Upper lobe of left lung (tissue), 6 donors: ENCODE measurements at regions not wholly inside any gene's neighbourhood (a gene's known extent, or its start where the extent isn't known, plus 50 kb on each side); places are given as distances from the start of the nearest gene placed in this dataset.

ENCODE experiments used
- ATAC-seq, 2 donors: fragments of 200-7000 bp; cut with Tn5 transposase; one replicate each; pipeline ENCODE4 v1.9.1; 2022; ENCODE audit warnings: mild to moderate bottlenecking in 2 of 2, moderate library complexity in 2 of 2; ENCODE audit not compliant: low FRiP score in 2 of 2
- DNase-seq, 2 donors: peaks; one replicate each; pipeline ENCODE4 v3.0.0-alpha.2; 2019 to 2020
- H3K27ac ChIP-seq, 4 donors: fragments of 200-600 bp; sonication (generic); one replicate each; pipeline ENCODE4 v1.5.1; 2016 to 2019
- H3K27me3 ChIP-seq, 4 donors: fragments of 200-600 bp; sonication (generic); one replicate each; pipeline ENCODE4 v1.5.1; 2017 to 2019
- H3K36me3 ChIP-seq, 4 donors: fragments of 200-600 bp; sonication (generic); one replicate each; pipeline ENCODE4 v1.5.1; 2016 to 2019
- H3K4me1 ChIP-seq, 4 donors: fragments of 200-600 bp; sonication (generic); one replicate each; pipeline ENCODE4 v1.5.1; 2018 to 2019
- H3K4me3 ChIP-seq, 4 donors: fragments of 200-600 bp; sonication (generic); one replicate each; pipeline ENCODE4 v1.5.1; 2017 to 2019; ENCODE audit warnings: mild to moderate bottlenecking in 2 of 4, moderate library complexity in 1 of 4
- H3K9me3 ChIP-seq, 4 donors: fragments of 200-600 bp; sonication (generic); one replicate each; pipeline ENCODE4 v1.5.1; 2018 to 2019
- EP300 ChIP-seq, 4 donors: sonication (generic); formaldehyde crosslinking; IDR thresholded peaks; one replicate each; pipeline ENCODE4 v1.5.1; 2017; ENCODE audit warnings: antibody characterized with exemption in 4 of 4, control low read depth in 2 of 4
- POLR2A ChIP-seq, 4 donors: fragments of 450-650 bp; IDR thresholded peaks; one replicate each; pipeline ENCODE4 v1.5.1; 2016 to 2017; ENCODE audit warnings: antibody characterized with exemption in 4 of 4, mild to moderate bottlenecking in 2 of 4
- POLR2AphosphoS5 ChIP-seq, 2 donors: sonication (generic); formaldehyde crosslinking; IDR thresholded peaks; one replicate each; pipeline ENCODE4 v1.5.1; 2017; ENCODE audit warnings: antibody characterized with exemption in 2 of 2
- WGBS, 2 donors: methylation state at CpG; one replicate each; pipeline ENCODE4 v1.1.5; 2017 to 2018; 5-methylcytosine and 5-hydroxymethylcytosine counted together
- TF ChIP-seq, protein P1 (sequence below), 6 experiments: fragments of 450-650 bp in 4 of 6; fragments of 200-600 bp in 2 of 6; sonication (generic) in 2 of 6; IDR thresholded peaks; one replicate each; pipeline ENCODE4 v1.5.1; 2016 to 2019; ENCODE audit warnings: antibody characterized with exemption in 6 of 6
- donor health status: DM: no; HTN: no; CAD: no; lungs with moderate emphysema.
- donor health status: DM: no; HTN: yes; CAD: no; lungs with severe emphysema.

DNA sequence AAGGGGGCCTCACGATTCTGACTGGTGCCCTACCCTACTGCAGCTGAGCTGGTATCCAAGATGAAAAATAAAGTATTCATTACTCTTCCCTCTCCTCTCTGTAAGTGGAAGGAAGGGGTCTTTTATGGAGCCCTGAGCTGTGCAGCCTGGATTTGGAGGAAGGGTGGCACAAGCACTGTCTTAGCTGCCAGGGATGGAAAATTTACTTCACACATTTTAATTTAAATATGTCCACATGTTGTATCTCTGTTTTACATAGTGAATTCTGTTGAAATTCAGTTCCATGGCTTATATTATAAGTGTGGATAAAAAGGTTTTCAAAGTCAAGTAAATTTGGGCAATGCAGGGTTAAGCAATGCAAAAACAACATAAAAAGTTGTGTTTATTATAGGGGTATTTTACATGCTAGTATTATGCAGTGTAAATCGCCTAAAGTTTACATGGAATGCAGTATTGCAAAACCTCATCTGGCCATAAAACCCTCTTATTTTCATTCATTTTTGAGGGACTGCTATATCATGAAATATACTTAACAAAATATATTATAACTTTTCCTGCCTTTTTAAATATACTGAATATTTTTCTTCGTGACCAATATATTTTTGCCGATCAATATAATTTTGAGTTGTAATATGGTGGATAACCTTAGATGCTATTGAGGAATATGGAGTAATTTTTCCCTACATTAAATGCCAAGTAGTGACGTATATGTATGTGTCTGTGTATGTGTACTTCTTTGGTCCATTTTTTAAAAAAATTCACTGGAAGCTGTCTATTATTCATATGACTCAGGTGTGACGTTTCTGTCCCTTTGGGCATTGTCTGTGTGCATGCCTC, 333.9 kb upstream of the CYRIA start:
- ATAC-seq: no peak
- no peak overlapping the region for H3K4me3 ChIP-seq
- H3K27me3 ChIP-seq: no peaks in the 10 kb centered on the region
- no peaks in the 10 kb centered on the region for H3K36me3 ChIP-seq
- no peaks in the 10 kb centered on the region for H3K4me1 ChIP-seq
- WGBS, 2 donors: 87 to 88% methylated on average over 6 of the region's 6 CpGs
- no peak overlapping the region for H3K27ac ChIP-seq
- TF ChIP-seq, protein P1, sequence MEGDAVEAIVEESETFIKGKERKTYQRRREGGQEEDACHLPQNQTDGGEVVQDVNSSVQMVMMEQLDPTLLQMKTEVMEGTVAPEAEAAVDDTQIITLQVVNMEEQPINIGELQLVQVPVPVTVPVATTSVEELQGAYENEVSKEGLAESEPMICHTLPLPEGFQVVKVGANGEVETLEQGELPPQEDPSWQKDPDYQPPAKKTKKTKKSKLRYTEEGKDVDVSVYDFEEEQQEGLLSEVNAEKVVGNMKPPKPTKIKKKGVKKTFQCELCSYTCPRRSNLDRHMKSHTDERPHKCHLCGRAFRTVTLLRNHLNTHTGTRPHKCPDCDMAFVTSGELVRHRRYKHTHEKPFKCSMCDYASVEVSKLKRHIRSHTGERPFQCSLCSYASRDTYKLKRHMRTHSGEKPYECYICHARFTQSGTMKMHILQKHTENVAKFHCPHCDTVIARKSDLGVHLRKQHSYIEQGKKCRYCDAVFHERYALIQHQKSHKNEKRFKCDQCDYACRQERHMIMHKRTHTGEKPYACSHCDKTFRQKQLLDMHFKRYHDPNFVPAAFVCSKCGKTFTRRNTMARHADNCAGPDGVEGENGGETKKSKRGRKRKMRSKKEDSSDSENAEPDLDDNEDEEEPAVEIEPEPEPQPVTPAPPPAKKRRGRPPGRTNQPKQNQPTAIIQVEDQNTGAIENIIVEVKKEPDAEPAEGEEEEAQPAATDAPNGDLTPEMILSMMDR (IDR thresholded peaks at IDR 0.05): no peak
- TF ChIP-seq POLR2A (IDR thresholded peaks at IDR 0.05): no peak
- no peak for TF ChIP-seq EP300 (IDR thresholded peaks at IDR 0.05)
- no peak for TF ChIP-seq POLR2AphosphoS5 (IDR thresholded peaks at IDR 0.05)
- peaks cover 0 to 5% (median 4%) of the 10 kb centered on the region in 4 donors for H3K9me3 ChIP-seq
- no peak for DNase-seq

- DNase-seq: no peak
- WGBS, 2 donors: 36 to 50% methylated on average over 1 of the region's 1 CpG
- ATAC-seq: no peak
Observed at GRCh38 chr2:16978301-16978700, 312.7 kb upstream of the CYRIA start.

GRCh38 chr2:16974688-16975087, 309.1 kb upstream of the CYRIA start:
- no peak for ATAC-seq
- TF ChIP-seq, protein P1 (IDR thresholded peaks at IDR 0.05): no peak
- TF ChIP-seq POLR2A (IDR thresholded peaks at IDR 0.05) (no peak), POLR2AphosphoS5 (IDR thresholded peaks at IDR 0.05) (no peak), EP300 (IDR thresholded peaks at IDR 0.05) (no peak)
- H3K9me3 ChIP-seq: no peaks in the 10 kb centered on the region

More at GRCh38 chr2:16978301-16978700, 312.7 kb upstream of the CYRIA start:
- Histone ChIP-seq H3K9me3 (no peaks in the 10 kb centered on the region), H3K27me3 (no peaks in the 10 kb centered on the region), H3K27ac (no peak overlapping the region), H3K4me3 (no peak overlapping the region), H3K36me3 (no peaks in the 10 kb centered on the region), H3K4me1 (no peaks in the 10 kb centered on the region)
- TF ChIP-seq EP300 (IDR thresholded peaks at IDR 0.05) (no peak), POLR2A (IDR thresholded peaks at IDR 0.05) (no peak), POLR2AphosphoS5 (IDR thresholded peaks at IDR 0.05) (no peak)
- TF ChIP-seq, protein P1 (IDR thresholded peaks at IDR 0.05): no peak

DNA sequence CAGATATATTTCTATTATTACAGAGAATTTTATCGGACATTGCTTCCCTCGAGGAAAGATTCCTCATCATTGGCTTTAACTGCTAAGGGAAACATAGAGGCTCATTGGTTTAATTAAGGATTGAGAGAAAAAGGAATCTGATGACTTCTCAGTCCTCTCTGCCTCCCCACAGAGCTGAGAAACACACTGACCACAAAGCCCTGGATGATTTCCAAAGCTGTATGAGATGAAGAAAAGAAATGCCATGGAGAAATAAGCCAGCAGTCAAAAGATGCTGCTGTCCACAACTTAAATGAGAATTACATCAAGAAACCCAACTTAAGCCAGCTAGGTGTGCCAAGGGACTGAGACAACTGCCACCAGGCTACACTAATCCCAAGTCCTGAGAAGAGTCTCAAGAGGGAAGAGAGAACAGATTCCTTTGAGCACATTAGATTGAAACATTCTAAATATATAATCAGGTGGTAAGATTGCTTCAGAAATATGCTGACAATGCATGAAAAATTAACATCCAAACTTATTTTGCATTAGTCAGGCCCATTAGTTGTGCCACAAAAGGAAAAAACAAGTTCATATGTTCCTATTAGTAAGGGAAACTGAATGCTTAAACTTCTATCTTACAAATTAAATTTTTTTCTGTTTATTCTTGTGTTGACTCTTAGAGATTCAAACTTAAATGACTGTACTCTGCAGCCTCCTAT, 308.1 kb upstream of the CYRIA start:
- Histone ChIP-seq H3K4me1 (no peaks in the 10 kb centered on the region), H3K27ac (no peak overlapping the region)
- 89 to 91% methylated on average over 2 of the region's 2 CpGs for WGBS, 2 donors

More at GRCh38 chr2:16974688-16975087, 309.1 kb upstream of the CYRIA start:
- H3K36me3 ChIP-seq: no peaks in the 10 kb centered on the region
- no peak for DNase-seq
- no peaks in the 10 kb centered on the region for H3K4me1 ChIP-seq
- H3K27me3 ChIP-seq: no peaks in the 10 kb centered on the region
- no peak overlapping the region for H3K4me3 ChIP-seq
- no peak overlapping the region for H3K27ac ChIP-seq

More for the DNA sequence above, 308.1 kb upstream of the CYRIA start:
- Histone ChIP-seq H3K36me3 (no peaks in the 10 kb centered on the region), H3K4me3 (no peak overlapping the region), H3K27me3 (no peaks in the 10 kb centered on the region), H3K9me3 (no peaks in the 10 kb centered on the region)
- TF ChIP-seq POLR2AphosphoS5 (IDR thresholded peaks at IDR 0.05) (no peak), POLR2A (IDR thresholded peaks at IDR 0.05) (no peak), EP300 (IDR thresholded peaks at IDR 0.05) (no peak)
- TF ChIP-seq, protein P1 (IDR thresholded peaks at IDR 0.05): no peak
- DNase-seq (no peak), ATAC-seq (no peak)
